K562 (cell line): ENCODE measurements at regions not wholly inside any gene's neighbourhood (a gene's known extent, or its start where the extent isn't known, plus 50 kb on each side); places are given as distances from the start of the nearest gene placed in this dataset.
"Not testable (repeated sequence)": the region's sequence is repeated elsewhere in the genome, so short reads cannot be mapped to it uniquely, and the experiment has no call there.

Source experiments
- ATAC-seq: fragments of 200-7000 bp; cut with Tn5 transposase; 3 replicates; pipeline ENCODE4 v1.9.1; 2020; ENCODE audit warnings: moderate library complexity
- BruUV-seq: library from RNA; stranded (reverse); fragments of 400-500 nt; replicated peaks from 2 replicates; lab custom pipeline; 2021; lab: Mats Ljungman, UMichigan
- CTCF ChIA-PET: fragments of 300-600 bp; formaldehyde crosslinking; extraction: SDS; loops from one replicate; lab custom pipeline; 2021; ENCODE audit warnings: low intra/inter-chr PET ratio; lab: Yijun Ruan, JAX
- POLR2A ChIA-PET: fragments of 300-600, 350-650 bp; sonication (Branson Sonifier 250); formaldehyde crosslinking; extraction: SDS; loops from one replicate; lab custom pipeline; 2021; ENCODE audit warnings: antibody characterized with exemption, inconsistent platforms; lab: Yijun Ruan, JAX
- DNase-seq, 4 experiments: peaks; one replicate each; pipeline versions ENCODE4 v3.0.0 to v3.0.0-alpha.2; 2011 to 2018; ENCODE audit warnings: low spot score in 3 of 4, mixed read lengths in 3 of 4; ENCODE audit errors: extremely low read depth in 1 of 4
- FAIRE-seq: peaks from 2 replicates; lab custom pipeline; 2011; peaks lifted over from hg19 to GRCh38; lab: Jason Lieb, UNC
- H2AFZ ChIP-seq: 2 replicates; pipeline ENCODE4 v1.6.0; 2011; ENCODE audit warnings: low read depth, low read length, control low read depth, inconsistent platforms
- H3K27ac ChIP-seq: fragments of 200-600 bp; 3 replicates; pipeline ENCODE4 v1.8.0; 2011; ENCODE audit warnings: low read depth, mild to moderate bottlenecking, control low read depth, inconsistent platforms, low read length, moderate library complexity, mixed read lengths; ENCODE audit errors: extremely low read depth
- H3K27me3 ChIP-seq, 2 experiments: fragments of 300-600 bp in 1 of 2; 2 replicates in 1 of 2; 3 replicates in 1 of 2; pipeline versions ENCODE4 v1.6.0 to v1.8.0; 2011; ENCODE audit warnings: inconsistent platforms in 2 of 2, low read length in 2 of 2, mild to moderate bottlenecking in 1 of 2, mixed read lengths in 1 of 2, moderate library complexity in 1 of 2; ENCODE audit not compliant: control insufficient read depth in 2 of 2, insufficient read depth in 2 of 2
- H3K36me3 ChIP-seq: fragments of 300-600 bp; 3 replicates; pipeline ENCODE4 v1.8.0; 2011; ENCODE audit warnings: mild to moderate bottlenecking, low read length, inconsistent platforms; ENCODE audit not compliant: control insufficient read depth, insufficient read depth
- H3K4me1 ChIP-seq, 2 experiments: fragments of 200-600 bp in 1 of 2; replicated peaks in 1 of 2; 2 replicates in 1 of 2; 3 replicates in 1 of 2; pipeline versions ENCODE4 v1.5.1 to v1.8.0; 2011; ENCODE audit warnings: inconsistent platforms in 2 of 2, low read length in 2 of 2, mild to moderate bottlenecking in 1 of 2, mixed read lengths in 1 of 2, moderate library complexity in 1 of 2; ENCODE audit not compliant: control insufficient read depth in 2 of 2, insufficient read depth in 2 of 2
- H3K4me2 ChIP-seq: 2 replicates; pipeline ENCODE4 v1.6.1; 2011; ENCODE audit warnings: low read length, control low read depth, inconsistent platforms, mixed read lengths; ENCODE audit not compliant: insufficient read depth
- H3K4me3 ChIP-seq: fragments of 200-600 bp; sonication (generic), shearing (Covaris generic); 2 replicates; pipeline ENCODE4 v1.5.1; 2016; ENCODE audit warnings: control low read depth, inconsistent platforms
- H3K79me2 ChIP-seq: fragments of 200-600 bp; 3 replicates; pipeline ENCODE4 v1.8.0; 2011; ENCODE audit warnings: low read length, inconsistent platforms; ENCODE audit not compliant: control insufficient read depth, insufficient read depth
- H3K9ac ChIP-seq, 2 experiments: 2 replicates each; pipeline versions ENCODE4 v1.6.0 to v1.6.1; 2011; ENCODE audit warnings: low read depth in 2 of 2, low read length in 2 of 2, control low read depth in 1 of 2, inconsistent platforms in 1 of 2, mild to moderate bottlenecking in 1 of 2, mixed read lengths in 1 of 2; ENCODE audit not compliant: insufficient read depth in 1 of 2
- H3K9me1 ChIP-seq: one replicate; pipeline ENCODE4 v1.6.0; 2011; ENCODE audit warnings: inconsistent platforms, mild to moderate bottlenecking, low read length, moderate library complexity; ENCODE audit not compliant: control insufficient read depth, insufficient read depth
- H3K9me3 ChIP-seq: replicated peaks from 2 replicates; pipeline ENCODE4 v1.5.1; 2011; ENCODE audit warnings: low read depth, low read length, inconsistent platforms; ENCODE audit not compliant: control insufficient read depth, insufficient read depth
- H4K20me1 ChIP-seq: replicated peaks from 2 replicates; pipeline ENCODE4 v1.6.1; 2011; ENCODE audit warnings: low read length, inconsistent platforms, mixed read lengths; ENCODE audit not compliant: control insufficient read depth, insufficient read depth
- WGBS: fragments of 100-300 bp; shearing (Covaris generic); methylation state at CpG from one replicate; pipeline ENCODE4 v1.1.6; 2016; ENCODE audit warnings: low coverage, mixed read lengths; ENCODE audit not compliant: insufficient coverage; ENCODE audit errors: missing lambda C conversion rate; 5-methylcytosine and 5-hydroxymethylcytosine counted together
- in situ Hi-C: fragments of 300-500 bp; cut with MboI; formaldehyde crosslinking; loops from 4 replicates; pipeline ENCODE4 v1.15.0; 2018; ENCODE audit warnings: inconsistent platforms, mixed read lengths
- intact Hi-C: fragments of 100-400 bp; cut with micrococcal nuclease; formaldehyde crosslinking; loops from 2 replicates; pipeline ENCODE4 v1.14.2; 2022

DNA sequence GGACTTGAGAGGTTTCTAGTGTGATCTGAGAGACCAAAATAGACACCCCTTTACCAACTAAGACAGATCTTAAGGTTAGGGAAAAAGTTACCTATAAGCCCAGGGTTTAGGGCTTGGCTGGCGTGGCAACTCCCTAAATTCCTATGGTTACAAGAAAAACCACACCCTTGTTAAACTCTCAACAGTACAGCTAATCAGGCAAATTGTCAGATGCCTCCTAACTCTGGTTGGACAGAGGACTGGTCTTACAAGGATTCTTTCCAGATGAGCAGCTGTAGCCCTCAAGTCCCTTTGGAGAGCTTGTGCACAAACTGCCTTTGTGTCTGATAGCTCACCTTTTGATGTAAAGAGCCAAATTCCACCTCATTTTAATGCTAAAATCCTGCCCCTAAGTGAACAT, 136.9 kb downstream of the BCL2L11 start:
- H3K9ac ChIP-seq, intact Hi-C loops, H3K27me3 ChIP-seq, H3K36me3 ChIP-seq, ATAC-seq, BruUV-seq, DNase-seq, in situ Hi-C loops, FAIRE-seq, H3K4me2 ChIP-seq, H2AFZ ChIP-seq, CTCF ChIA-PET, H4K20me1 ChIP-seq, H3K27ac ChIP-seq, H3K4me3 ChIP-seq, H3K79me2 ChIP-seq, H3K9me1 ChIP-seq, H3K9me3 ChIP-seq, H3K4me1 ChIP-seq, POLR2A ChIA-PET: not testable (repeated sequence)
- no CpG with 5 or more reads among the region's 1 CpG for WGBS

DNA sequence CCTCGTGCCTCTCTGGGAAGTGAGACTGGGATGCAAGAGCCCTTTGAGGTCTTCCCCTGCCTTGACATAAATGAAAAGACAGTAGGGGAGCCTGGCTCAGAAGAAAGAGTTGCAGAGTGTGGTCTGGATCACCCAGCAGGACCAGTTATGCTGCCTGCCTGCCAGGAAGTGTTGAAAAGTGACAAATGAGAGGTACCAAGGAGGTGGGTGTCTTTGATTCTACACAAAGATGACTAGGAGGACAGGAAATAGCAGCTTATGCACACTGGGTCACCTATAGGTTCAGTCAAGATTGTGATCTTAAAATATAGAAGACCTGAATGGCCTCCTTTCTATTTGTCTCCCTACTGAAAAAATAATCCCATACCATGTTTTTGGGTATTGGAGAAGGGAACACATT, 137.6 kb downstream of the BCL2L11 start:
- H3K9me3 ChIP-seq, H3K4me2 ChIP-seq, DNase-seq, H3K27me3 ChIP-seq, H3K9me1 ChIP-seq, H3K4me1 ChIP-seq, POLR2A ChIA-PET, H3K79me2 ChIP-seq, intact Hi-C loops, H3K9ac ChIP-seq, H3K36me3 ChIP-seq, CTCF ChIA-PET, ATAC-seq, FAIRE-seq, H3K4me3 ChIP-seq, H4K20me1 ChIP-seq, in situ Hi-C loops, H3K27ac ChIP-seq, H2AFZ ChIP-seq, BruUV-seq: not testable (repeated sequence)
- no CpG with 5 or more reads among the region's 1 CpG for WGBS

- H3K27ac ChIP-seq, H3K36me3 ChIP-seq, H3K9me1 ChIP-seq, H4K20me1 ChIP-seq, intact Hi-C loops, H2AFZ ChIP-seq, BruUV-seq, H3K27me3 ChIP-seq, CTCF ChIA-PET, FAIRE-seq, POLR2A ChIA-PET, H3K4me1 ChIP-seq, H3K79me2 ChIP-seq, ATAC-seq, H3K9ac ChIP-seq, DNase-seq, H3K4me3 ChIP-seq, in situ Hi-C loops, H3K4me2 ChIP-seq, H3K9me3 ChIP-seq: not testable (repeated sequence)
- WGBS = 83% methylated on average over 5 of the region's 9 CpGs
Observed at GRCh38 chr2:111262627-111263379, 142.1 kb downstream of the BCL2L11 start.
